Activated CD4-positive, CD25-positive, alpha-beta regulatory T cell treated with anti-CD3 and anti-CD28 coated beads, Interleukin-2, amount 50 U/mL, for 24 hours (primary cell): ENCODE measurements at regions not wholly inside any gene's neighbourhood (a gene's known extent, or its start where the extent isn't known, plus 50 kb on each side); places are given as distances from the start of the nearest gene placed in this dataset.
"Not testable (repeated sequence)": the region's sequence is repeated elsewhere in the genome, so short reads cannot be mapped to it uniquely, and the experiment has no call there.

Source experiments
- ATAC-seq, 2 donors: fragments of 150-1000 bp; cut with Tn5 transposase; one replicate each; pipeline ENCODE4 v1.10.0; 2021; ENCODE audit warnings: mild to moderate bottlenecking in 1 of 2, moderate library complexity in 1 of 2

DNA sequence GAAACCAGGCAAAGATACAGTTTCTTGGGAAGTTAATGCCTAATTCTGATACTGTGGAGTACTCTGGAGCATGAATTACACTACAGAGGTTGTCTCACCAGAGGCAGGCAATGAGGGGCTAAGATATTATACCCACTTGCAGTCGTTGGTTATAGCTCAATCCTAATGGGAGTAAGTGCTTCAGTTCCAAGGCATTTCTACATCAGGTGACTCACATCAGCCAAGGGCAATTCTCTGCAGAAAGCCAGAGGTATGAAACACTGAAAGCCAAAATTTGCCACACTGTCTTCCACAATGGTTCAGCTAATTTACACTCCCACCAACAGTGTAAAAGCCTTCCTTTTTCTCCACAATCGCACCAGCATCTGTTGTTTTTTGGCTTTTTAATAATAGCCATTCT lies 174.0 kb upstream of the IL15 start:
- no peak for ATAC-seq

DNA sequence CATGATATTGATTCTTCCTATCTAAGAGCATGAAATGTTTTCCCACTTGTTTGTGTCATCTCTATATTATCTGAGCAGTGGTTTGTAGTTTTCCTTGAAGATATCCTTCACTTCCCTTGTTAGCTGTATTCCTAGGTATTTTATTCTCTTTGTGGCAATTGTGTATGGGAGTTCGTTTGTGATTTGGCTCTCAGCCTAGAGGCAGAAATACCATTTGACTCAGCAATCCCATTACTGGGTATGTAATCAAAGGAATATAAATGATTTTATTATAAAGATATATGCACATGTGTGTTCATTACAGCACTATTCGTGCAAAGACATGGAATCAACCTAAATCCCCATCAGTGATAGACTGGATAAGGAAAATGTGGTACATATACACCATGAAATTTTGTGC lies 172.7 kb upstream of the IL15 start:
- ATAC-seq = no peak

DNA sequence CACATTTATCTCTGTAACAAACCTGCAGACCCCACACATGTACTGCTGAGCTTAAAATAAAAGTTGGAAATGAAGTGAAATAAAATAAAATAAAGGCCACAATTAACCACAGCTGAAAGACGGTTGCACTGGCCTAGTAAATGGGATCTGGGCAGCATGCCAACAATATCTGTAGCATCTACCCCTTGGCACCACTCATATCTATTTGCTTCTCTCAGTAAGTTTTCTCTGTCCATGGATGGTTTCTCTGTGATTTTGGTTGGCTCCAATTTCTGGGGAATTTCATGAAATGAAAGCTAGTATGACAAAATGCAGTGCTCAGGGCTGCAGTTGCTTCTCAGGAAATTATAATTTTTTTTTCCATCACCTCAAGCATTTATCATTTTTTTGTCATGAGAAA lies 172.0 kb upstream of the IL15 start:
- no peak for ATAC-seq

DNA sequence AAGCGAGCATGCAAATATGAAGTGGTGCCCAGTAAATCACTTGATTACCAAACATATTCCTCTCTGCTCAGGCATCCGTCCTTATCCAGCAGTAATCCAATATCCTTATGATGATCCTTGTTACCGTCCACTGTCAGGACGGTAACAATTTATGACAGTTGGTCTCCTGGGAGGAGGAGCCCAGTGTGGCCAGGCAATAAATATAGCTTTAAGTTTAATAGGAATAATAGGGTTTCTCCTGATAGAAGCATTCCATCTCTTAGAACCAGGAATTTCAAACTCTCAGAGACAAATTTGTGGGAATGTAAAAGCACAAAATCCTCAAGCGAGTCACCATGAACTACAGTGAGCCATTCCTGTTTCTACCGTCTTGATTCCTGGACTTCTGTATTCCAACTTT lies 171.2 kb upstream of the IL15 start:
- ATAC-seq = no peak

DNA sequence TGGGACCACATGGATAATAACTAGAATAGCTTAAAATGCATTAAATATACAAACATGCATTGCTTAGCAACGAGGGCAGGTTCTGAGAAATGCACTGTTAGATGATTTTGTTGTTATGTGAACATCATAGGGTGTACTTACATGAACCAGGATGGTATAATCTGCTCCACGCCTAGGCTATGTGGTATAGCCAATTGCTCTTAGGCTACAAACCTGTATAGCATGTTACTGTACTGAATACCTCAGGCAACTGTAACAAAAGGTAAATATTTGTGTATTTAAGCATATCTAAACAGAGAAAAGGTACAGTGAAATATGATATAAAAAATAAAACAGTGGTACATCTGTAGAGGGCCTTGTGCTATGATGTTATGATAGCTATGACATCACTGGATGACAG lies 169.2 kb upstream of the IL15 start:
- no peak for ATAC-seq

DNA sequence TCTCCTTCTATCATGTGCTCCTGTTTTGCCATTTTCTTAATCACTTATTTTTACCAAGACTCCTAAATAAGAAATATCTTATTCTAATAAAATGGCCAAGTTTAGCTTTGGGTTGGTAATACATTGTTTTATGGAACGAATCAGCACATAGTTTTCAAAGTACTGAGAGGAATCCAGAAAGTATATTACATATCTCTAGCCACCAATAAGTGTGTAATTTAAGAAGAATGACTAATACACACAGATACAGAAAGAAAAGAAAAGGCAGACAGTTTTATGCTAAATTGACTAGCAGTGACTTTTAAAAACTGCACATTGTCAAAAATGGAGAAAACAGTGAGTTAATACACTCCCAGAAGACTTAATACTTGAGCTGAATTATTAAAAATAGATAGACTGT lies 167.0 kb upstream of the IL15 start:
- no peak for ATAC-seq

- no peak for ATAC-seq
Observed at GRCh38 chr4:141473026-141473540, 163.3 kb upstream of the IL15 start.

- no peak for ATAC-seq
Observed at GRCh38 chr4:141473952-141474351, 162.4 kb upstream of the IL15 start.

DNA sequence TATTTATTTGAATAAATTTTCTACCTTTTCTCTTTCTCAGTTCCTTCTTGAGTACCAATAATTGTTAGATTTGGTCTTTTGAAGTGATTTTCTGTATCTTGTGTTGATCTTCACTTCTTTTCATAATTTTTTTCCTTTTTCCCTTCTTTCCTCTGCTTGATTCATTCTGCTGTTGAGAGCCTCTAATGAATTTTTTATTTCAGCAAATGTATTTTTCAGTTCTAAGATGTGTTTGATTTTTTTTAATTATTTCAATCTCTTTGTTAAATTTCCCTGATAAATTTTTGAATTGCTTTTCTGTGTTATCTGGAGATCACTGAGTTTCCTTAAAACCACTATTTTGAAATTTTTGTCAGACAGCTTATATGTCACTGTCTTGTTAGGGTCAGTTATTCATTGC lies 155.4 kb upstream of the IL15 start:
- no peak for ATAC-seq

GRCh38 chr4:141484298-141484697 lies 152.1 kb upstream of the IL15 start:
- not testable (repeated sequence) for ATAC-seq

GRCh38 chr4:141486375-141486997 lies 149.9 kb upstream of the IL15 start:
- ATAC-seq = no peak

DNA sequence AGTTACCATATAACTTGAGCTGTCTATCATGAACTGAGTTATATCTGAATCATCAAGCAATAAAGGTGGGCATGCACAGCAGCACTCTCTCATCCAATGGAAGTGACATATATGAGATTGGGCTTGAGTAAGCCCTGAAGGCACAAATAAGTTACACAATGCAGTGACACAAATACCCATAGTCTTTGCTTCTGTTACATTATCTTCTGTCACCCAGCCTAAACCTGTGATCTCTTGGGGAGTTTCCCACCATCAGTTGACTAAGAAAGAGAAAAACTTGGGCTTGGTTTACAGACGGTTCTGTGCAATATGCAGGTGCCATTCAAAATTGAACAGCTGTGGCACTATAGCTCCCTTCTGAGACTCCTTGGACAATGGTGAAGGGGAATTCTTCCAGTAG lies 138.8 kb upstream of the IL15 start:
- peak in 1 of 2 donors; percentile 25 for ATAC-seq

DNA sequence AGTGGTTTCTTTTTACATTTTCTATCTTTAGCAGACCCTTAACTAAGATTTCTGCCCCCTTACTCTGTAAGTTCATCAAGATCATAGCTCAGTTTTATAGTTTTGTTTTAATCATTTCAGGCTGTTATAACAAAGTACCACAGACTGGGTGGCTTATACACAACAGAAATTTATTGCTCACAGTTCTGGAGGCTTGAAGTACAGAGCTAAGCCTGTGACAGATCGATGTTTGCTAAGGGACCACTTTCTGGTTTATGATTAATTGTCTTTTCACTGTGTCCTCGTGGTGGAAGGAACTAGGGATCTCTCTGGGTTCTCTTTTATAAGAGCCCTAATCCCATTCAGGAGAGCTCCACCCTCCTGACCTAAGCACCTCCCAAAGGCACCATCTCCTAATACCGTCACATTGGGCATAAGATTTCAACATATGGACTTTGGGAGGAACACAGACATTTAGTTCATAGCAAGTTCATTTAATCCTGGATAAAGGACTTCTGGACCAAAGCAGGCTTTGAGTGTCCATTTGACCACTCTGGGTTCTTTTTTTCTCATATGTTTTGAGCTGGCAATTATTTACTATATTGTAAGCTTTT lies 137.0 kb upstream of the IL15 start:
- no peak for ATAC-seq

DNA sequence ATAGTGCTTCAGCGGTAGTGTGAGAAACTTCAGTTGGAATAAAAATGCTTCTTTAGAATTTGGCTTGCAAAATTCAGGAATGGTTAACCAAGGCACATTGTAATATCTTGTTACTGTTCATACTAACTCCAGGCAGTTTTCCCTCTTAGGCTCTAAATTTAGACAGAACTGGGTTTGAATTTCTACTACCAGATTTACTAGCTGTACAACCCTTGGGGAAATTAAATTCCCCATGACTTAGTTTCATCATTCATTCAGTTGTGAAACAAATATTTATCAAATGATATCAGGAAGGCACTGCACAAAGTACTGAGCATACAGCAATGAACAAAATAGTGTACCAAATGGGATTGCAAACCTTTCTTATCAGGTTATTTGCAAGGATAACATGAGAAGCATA lies 135.0 kb upstream of the IL15 start:
- no peak for ATAC-seq

DNA sequence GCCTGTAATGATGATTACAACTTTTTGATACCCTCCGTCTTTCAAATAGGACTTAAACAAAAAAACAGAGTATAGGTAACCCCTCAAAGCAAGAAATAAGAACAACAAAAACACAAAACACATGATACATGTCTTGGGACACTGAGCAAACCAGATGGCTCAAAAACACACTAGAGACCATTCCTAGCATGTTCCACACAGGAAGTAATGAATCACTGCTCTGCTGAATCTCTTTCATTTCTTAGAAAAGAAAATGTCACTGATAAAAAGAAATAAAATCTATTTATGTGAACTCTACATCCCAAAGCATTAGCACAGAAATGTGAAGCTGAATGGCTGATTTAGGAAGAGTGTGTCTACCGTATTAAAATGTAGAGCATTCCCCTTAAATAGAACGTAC lies 134.5 kb upstream of the IL15 start:
- no peak for ATAC-seq

DNA sequence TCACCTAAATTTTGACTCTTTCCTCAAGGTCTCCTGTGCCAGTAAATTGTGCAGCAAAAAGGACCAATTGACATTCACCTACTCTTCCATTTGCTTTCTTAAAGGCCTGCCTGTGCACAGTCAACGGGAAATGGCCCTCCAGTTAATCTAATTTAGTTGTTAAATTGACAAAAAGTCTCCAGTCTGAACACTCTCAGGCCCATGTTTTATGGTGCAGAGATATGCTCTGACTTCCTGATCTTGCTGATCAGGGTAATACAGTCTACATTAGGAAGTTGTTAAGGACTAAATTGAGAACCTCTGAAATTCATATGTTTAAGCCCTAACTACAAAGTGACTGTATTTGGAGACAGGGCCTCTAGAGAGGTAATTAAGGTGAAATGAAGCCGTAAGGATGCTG lies 133.6 kb upstream of the IL15 start:
- no peak for ATAC-seq

DNA sequence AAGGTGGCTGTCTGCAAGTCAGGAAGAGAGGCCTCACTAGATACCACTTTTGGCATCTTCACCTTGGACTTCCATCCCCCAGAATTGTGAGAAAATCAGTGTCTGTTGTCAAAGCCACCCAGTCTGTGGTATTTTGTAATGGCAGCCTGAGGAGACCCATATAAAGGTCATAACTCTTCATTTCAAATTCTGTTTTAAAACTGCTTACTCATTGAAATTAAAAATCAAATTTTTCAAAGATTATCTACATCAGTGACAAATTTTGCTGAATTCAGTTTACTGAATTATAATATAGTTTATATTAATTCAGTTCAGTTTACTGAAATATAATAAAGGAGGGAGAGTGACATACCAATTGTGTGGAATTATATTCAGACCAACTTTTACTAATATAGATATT lies 133.1 kb upstream of the IL15 start:
- ATAC-seq = no peak

DNA sequence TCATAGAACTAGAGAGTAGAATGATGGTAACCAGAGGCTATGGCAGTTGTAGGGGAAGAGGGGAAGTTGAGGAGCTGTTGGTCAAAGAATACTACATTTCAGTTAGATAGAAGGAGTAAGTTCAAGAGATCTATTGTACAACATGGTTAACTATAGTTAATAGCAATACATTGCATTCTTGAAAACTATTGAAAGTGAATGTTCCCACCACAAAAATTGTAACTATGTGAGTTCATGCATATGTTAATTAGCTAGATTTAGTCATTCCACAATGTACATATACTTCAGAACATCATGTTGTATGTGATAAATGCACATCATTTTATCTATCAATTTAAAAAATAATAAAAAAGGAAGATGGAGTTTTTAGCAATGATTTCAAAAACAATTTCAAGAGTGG lies 125.3 kb upstream of the IL15 start:
- ATAC-seq = no peak

DNA sequence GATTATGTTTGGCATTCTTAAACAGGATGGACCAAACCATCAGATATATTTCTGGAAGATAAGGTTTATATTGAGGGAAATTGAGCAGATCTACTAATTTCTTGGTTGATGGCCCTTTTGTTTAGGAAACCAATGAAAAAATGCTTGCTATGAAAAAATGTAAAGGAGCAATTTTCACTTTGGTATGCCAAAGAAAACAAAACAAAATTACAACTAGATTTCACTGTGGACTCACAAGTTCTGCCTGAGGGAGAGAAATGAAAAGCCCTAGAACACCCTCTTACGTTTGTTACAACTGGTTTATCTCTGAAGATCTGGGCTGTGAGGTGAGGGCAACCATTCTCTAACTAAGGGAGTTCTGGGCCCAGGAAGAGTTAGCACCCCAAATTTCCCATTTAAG lies 122.5 kb upstream of the IL15 start:
- no peak for ATAC-seq

DNA sequence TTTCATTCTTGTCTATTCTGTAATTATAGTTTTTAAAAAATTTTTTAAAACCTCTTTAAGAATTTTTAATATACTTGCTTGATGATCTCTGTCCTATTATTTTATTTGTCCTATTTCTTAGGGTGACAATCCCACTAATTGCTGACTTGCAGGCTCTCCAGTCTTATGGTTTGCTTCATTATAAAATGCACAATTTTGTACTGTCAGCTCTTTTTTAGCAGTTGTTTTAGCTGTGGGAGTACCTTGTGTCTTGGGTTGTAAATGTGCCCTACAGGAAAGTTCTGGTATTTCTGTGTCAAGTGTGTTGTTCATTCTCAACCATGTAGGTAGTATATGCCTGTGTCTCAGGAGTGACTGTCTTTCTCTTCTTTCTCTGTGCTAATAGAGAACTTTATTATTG lies 118.2 kb upstream of the IL15 start:
- ATAC-seq = no peak

- ATAC-seq = no peak
Observed at GRCh38 chr4:141524116-141524515, 112.3 kb upstream of the IL15 start.

GRCh38 chr4:141524841-141525240 lies 111.5 kb upstream of the IL15 start:
- no peak for ATAC-seq

DNA sequence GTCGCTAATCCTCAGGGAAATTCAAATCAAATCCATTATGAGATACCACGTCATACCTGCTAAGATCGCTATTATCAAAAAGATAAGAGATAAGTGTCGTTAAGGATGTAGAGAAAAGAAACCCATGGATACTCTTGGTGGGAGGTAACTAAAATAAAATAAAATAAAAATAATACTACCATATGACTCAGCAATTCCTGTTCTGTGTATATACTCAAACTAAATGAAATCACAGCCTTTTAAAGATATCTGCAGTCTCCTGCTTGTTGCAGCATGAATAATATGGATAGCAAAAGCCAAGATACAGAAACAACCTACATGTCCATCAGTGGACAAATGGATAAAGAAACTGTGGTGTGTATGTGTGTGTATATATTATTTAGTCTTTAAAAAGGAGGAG lies 105.8 kb upstream of the IL15 start:
- ATAC-seq = no peak

- ATAC-seq = no peak
Observed at GRCh38 chr4:141534985-141535384, 101.4 kb upstream of the IL15 start.

DNA sequence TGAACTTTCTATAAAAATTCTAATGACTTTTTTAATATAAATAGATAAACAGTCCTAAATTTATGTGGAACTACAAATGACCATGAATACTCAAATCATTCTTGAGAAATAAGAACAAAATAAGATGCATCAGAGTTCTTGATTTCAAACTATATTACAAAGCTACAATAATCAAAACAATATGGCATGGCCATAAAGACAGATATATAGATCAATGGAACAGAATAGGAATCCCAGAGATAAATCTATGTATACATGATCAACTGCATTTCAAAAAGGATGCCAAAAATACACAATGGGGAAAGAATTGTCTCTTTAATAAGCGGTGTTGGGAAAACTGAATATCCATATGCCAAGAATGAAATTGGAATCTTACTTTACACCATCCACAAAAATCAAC lies 98.4 kb upstream of the IL15 start:
- ATAC-seq = no peak
